MM.1S (cell line): ENCODE measurements at regions not wholly inside any gene's neighbourhood (a gene's known extent, or its start where the extent isn't known, plus 50 kb on each side); places are given as distances from the start of the nearest gene placed in this dataset.

Source experiments
- DNase-seq: peaks from one replicate; pipeline ENCODE4 v3.0.0-alpha.2; 2015
- H2AFZ ChIP-seq: fragments of 300-600 bp; sonication (generic); 2 replicates; pipeline ENCODE4 v1.6.0; 2016; ENCODE audit warnings: antibody characterized with exemption, low read length
- H3F3A ChIP-seq: fragments of 300-600 bp; sonication (generic); 2 replicates; pipeline ENCODE4 v1.6.1; 2016; ENCODE audit warnings: mild to moderate bottlenecking, antibody characterized with exemption, low read length, moderate library complexity, mixed read lengths; ENCODE audit not compliant: insufficient read depth
- H3K27ac ChIP-seq: fragments of 300-600 bp; sonication (generic); 2 replicates; pipeline ENCODE4 v1.5.1; 2016; ENCODE audit warnings: mild to moderate bottlenecking, low read length
- H3K27me3 ChIP-seq: fragments of 300-600 bp; sonication (generic); replicated peaks from 2 replicates; pipeline ENCODE4 v1.6.0; 2016; ENCODE audit warnings: low read length; ENCODE audit not compliant: insufficient read depth
- H3K36me3 ChIP-seq: fragments of 300-600 bp; sonication (generic); replicated peaks from 2 replicates; pipeline ENCODE4 v1.6.1; 2016; ENCODE audit warnings: mild to moderate bottlenecking, low read length, mixed read lengths; ENCODE audit not compliant: insufficient read depth
- H3K4me1 ChIP-seq: fragments of 300-600 bp; sonication (generic); 2 replicates; pipeline ENCODE4 v1.6.1; 2016; ENCODE audit warnings: low read length, mixed read lengths
- H3K4me2 ChIP-seq: fragments of 300-600 bp; sonication (generic); 2 replicates; pipeline ENCODE4 v1.6.0; 2016; ENCODE audit warnings: low read depth, low read length
- H3K4me3 ChIP-seq: fragments of 300-600 bp; sonication (generic); 2 replicates; pipeline ENCODE4 v1.5.1; 2016; ENCODE audit warnings: low read length, mixed read lengths
- H3K79me2 ChIP-seq: fragments of 300-600 bp; sonication (generic); 2 replicates; pipeline ENCODE4 v1.6.1; 2016; ENCODE audit warnings: mixed run types, low read length, mixed read lengths
- H3K9ac ChIP-seq: fragments of 300-600 bp; sonication (generic); 2 replicates; pipeline ENCODE4 v1.6.1; 2016; ENCODE audit warnings: low read length, mixed read lengths
- H3K9me2 ChIP-seq: fragments of 300-600 bp; sonication (generic); replicated peaks from 2 replicates; pipeline ENCODE4 v1.6.1; 2016; ENCODE audit warnings: mild to moderate bottlenecking, low read length, mixed read lengths; ENCODE audit not compliant: insufficient read depth
- H3K9me3 ChIP-seq: fragments of 300-600 bp; sonication (generic); replicated peaks from 2 replicates; pipeline ENCODE4 v1.6.1; 2016; ENCODE audit warnings: mild to moderate bottlenecking, low read length, mixed read lengths; ENCODE audit not compliant: insufficient read depth
- H4K20me1 ChIP-seq: fragments of 300-600 bp; sonication (generic); 2 replicates; pipeline ENCODE4 v1.6.1; 2016; ENCODE audit warnings: mild to moderate bottlenecking, low read length, moderate library complexity, mixed read lengths; ENCODE audit not compliant: insufficient read depth
- EZH2 ChIP-seq: fragments of 300-600 bp; sonication (generic); optimal IDR thresholded peaks from 2 replicates; pipeline ENCODE3; 2017; ENCODE audit warnings: low read depth, mild to moderate bottlenecking, antibody characterized with exemption, low read length, mixed read lengths
- EZH2phosphoT487 ChIP-seq: fragments of 300-600 bp; sonication (generic); IDR thresholded peaks from 2 replicates; pipeline ENCODE4 v1.6.1; 2018; ENCODE audit warnings: antibody characterized with exemption, low read length
- TF ChIP-seq, protein P1 (sequence below): fragments of 300-600 bp; sonication (generic); IDR thresholded peaks from 2 replicates; pipeline ENCODE4 v1.5.1; 2016; ENCODE audit warnings: antibody characterized with exemption, low read length, mixed read lengths

DNA sequence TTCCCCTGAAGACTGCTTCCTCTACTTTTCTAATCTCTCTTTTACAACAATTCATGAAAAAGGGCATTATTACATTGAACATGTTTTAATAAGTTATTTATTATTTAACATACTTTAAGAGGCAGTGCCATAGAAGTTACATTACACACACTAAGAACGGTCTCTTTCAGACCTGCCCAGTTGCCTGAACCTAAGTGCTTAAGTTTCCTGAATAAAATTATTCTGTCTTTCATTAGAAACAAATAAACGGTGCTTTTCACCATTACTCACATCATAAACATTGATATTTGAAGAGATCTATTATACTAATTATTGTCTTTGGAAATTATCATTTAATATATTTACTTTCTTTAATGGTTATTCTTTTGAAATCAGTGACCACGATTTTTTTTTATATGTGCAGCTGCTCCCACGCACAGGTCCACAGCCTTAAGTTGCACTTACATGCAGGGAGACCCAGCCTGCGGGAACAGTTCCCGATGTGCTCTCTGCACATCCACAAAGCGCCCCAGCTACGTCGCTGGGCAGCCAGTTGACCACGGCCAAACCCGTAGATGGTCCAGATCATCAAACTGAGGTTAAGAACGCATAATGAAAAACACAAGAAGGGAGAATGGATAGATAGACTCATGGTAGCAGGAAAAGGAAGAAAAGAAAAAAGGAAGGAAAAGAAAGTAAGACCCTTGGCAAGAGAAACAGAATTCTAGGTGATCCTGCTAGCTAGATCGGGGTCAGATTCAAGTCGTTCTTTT is 437.0 kb upstream of the MGMT start:
- no peaks in the 10 kb centered on the region for H4K20me1 ChIP-seq
- no peaks in the 10 kb centered on the region for H3K9me2 ChIP-seq
- no peak for TF ChIP-seq EZH2phosphoT487
- TF ChIP-seq, protein P1, sequence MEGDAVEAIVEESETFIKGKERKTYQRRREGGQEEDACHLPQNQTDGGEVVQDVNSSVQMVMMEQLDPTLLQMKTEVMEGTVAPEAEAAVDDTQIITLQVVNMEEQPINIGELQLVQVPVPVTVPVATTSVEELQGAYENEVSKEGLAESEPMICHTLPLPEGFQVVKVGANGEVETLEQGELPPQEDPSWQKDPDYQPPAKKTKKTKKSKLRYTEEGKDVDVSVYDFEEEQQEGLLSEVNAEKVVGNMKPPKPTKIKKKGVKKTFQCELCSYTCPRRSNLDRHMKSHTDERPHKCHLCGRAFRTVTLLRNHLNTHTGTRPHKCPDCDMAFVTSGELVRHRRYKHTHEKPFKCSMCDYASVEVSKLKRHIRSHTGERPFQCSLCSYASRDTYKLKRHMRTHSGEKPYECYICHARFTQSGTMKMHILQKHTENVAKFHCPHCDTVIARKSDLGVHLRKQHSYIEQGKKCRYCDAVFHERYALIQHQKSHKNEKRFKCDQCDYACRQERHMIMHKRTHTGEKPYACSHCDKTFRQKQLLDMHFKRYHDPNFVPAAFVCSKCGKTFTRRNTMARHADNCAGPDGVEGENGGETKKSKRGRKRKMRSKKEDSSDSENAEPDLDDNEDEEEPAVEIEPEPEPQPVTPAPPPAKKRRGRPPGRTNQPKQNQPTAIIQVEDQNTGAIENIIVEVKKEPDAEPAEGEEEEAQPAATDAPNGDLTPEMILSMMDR, result no peak
- no peak for TF ChIP-seq EZH2
- no peaks in the 10 kb centered on the region for H3K79me2 ChIP-seq
- H3K9me3 ChIP-seq, result no peaks in the 10 kb centered on the region
- H3K4me1 ChIP-seq, result peaks cover 39% of the 10 kb centered on the region
- no peaks in the 10 kb centered on the region for H3K36me3 ChIP-seq
- no peak overlapping the region for H3K9ac ChIP-seq
- no peak overlapping the region for H3K4me2 ChIP-seq
- DNase-seq, result no peak
- H3F3A ChIP-seq, result peaks cover 25% of the 10 kb centered on the region
- H3K27me3 ChIP-seq, result no peaks in the 10 kb centered on the region
- no peak overlapping the region for H2AFZ ChIP-seq
- no peak overlapping the region for H3K4me3 ChIP-seq
- no peak overlapping the region for H3K27ac ChIP-seq

DNA sequence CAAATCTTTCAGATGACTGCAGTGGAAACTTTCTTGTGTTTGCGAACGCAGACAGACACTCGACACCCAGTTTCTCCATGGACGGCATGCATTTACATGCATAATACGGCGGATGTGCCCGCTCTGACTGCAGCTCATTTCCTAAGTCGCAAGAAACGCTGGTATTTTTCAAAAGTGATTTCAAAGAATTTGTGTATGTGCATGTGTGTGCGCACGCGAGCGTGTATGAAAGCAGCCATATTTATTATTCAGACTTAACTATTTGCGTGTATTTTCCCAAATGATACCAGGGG is 436.5 kb upstream of the MGMT start:
- Histone ChIP-seq H4K20me1 (no peaks in the 10 kb centered on the region), H3K9me3 (no peaks in the 10 kb centered on the region), H3K9ac (no peak overlapping the region), H2AFZ (no peak overlapping the region), H3K36me3 (no peaks in the 10 kb centered on the region), H3F3A (peaks cover 25% of the 10 kb centered on the region), H3K27ac (no peak overlapping the region), H3K4me1 (peaks cover 39% of the 10 kb centered on the region), H3K9me2 (no peaks in the 10 kb centered on the region), H3K27me3 (no peaks in the 10 kb centered on the region), H3K79me2 (no peaks in the 10 kb centered on the region), H3K4me3 (no peak overlapping the region), H3K4me2 (no peak overlapping the region)
- TF ChIP-seq EZH2phosphoT487, result no peak
- no peak for DNase-seq

DNA sequence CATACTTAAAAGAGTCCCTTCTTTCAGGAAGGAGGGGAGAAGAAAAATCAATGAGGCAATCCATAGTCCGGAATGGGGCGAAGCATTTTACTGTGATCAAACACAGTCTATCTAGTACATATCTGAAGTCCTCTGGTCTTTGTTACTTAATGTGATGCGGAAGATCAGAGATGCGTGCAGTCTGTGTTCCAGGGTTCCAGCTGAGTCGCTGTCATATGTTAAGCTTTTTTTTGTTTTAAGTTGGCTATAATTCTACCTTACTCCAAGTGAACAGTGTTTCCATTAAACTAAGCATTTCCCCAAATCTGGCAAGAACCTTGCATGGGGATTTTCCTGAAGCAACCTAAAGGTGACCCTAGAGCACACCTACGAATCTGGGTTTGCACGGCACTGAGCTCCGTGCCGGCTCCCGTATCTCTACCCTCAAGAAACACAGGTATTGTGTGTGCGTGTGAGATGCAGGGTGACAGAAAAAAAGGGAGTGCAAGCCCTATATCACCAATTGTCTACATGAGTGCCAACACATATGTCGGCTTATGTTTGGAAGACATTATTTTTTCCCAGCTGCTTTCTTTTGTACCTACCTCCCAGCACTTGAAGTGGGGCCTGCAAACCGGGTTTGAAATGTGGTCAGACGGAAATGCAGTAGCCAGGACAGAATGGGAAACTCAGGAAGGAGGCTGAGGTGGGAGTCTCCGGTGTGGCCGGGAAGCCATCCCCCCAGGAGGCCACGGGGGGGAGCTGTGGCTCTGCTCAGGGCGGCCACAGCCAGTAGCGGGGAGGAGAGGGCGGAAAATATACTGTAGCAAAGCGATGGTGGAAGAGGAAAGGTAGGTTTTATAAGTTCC is 435.8 kb upstream of the MGMT start:
- Histone ChIP-seq H3K27ac (peak overlapping the region; percentile 40; the same call in 1 of the 2 replicates), H3K4me3 (peak overlapping the region; percentile 8; the same call in 1 of the 2 replicates), H3K9me2 (no peaks in the 10 kb centered on the region), H3F3A (peaks cover 25% of the 10 kb centered on the region), H2AFZ (peak overlapping the region; percentile 57), H3K27me3 (no peaks in the 10 kb centered on the region), H3K9ac (peak overlapping the region; percentile 47; the same call in 1 of the 2 replicates), H3K4me1 (peaks cover 42% of the 10 kb centered on the region), H3K4me2 (peak overlapping the region; percentile 68), H3K9me3 (no peaks in the 10 kb centered on the region), H3K36me3 (no peaks in the 10 kb centered on the region), H3K79me2 (no peaks in the 10 kb centered on the region), H4K20me1 (no peaks in the 10 kb centered on the region)
- no peak for TF ChIP-seq EZH2
- TF ChIP-seq EZH2phosphoT487, result no peak
- TF ChIP-seq, protein P1, result peak; percentile 98
- peak; percentile 66 for DNase-seq

DNA sequence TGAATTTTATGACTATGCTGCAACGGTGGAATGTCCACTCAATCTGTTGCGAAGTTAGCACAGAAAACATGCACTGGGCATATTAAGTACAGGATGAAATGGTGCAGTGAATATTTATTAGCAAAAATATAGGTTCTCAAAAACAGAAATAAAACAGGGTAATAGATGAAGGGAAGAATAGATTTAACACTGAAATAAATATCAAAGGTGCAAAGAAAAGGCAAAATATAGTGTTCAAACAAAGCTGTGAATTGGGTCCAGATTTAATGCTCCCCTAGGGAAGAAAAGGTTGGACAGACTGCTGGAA is 435.2 kb upstream of the MGMT start:
- H3K36me3 ChIP-seq, result no peaks in the 10 kb centered on the region

More for the DNA sequence above, 435.2 kb upstream of the MGMT start:
- Histone ChIP-seq H3K9ac (peak overlapping the region; percentile 47), H3K9me3 (no peaks in the 10 kb centered on the region), H2AFZ (peak overlapping the region; percentile 57), H3K4me2 (peak overlapping the region; percentile 68), H3K9me2 (no peaks in the 10 kb centered on the region), H3K27ac (peak overlapping the region; percentile 40; the same call in 1 of the 2 replicates), H3K79me2 (no peaks in the 10 kb centered on the region), H3K4me1 (peaks cover 43% of the 10 kb centered on the region), H3K4me3 (peak overlapping the region; percentile 8; the same call in 1 of the 2 replicates), H3K27me3 (no peaks in the 10 kb centered on the region), H4K20me1 (no peaks in the 10 kb centered on the region), H3F3A (peaks cover 25% of the 10 kb centered on the region)
- TF ChIP-seq EZH2 (no peak), EZH2phosphoT487 (no peak)
- TF ChIP-seq, protein P1, result no peak
- DNase-seq, result no peak
